ENCODE measurements at regions not wholly inside any gene's neighbourhood (a gene's known extent, or its start where the extent isn't known, plus 50 kb on each side); places are given as distances from the start of the nearest gene placed in this dataset.

GRCh38 chr1:220410611-220411010, 117.3 kb upstream of the MARK1 start:
- no peak for DNase-seq

DNA sequence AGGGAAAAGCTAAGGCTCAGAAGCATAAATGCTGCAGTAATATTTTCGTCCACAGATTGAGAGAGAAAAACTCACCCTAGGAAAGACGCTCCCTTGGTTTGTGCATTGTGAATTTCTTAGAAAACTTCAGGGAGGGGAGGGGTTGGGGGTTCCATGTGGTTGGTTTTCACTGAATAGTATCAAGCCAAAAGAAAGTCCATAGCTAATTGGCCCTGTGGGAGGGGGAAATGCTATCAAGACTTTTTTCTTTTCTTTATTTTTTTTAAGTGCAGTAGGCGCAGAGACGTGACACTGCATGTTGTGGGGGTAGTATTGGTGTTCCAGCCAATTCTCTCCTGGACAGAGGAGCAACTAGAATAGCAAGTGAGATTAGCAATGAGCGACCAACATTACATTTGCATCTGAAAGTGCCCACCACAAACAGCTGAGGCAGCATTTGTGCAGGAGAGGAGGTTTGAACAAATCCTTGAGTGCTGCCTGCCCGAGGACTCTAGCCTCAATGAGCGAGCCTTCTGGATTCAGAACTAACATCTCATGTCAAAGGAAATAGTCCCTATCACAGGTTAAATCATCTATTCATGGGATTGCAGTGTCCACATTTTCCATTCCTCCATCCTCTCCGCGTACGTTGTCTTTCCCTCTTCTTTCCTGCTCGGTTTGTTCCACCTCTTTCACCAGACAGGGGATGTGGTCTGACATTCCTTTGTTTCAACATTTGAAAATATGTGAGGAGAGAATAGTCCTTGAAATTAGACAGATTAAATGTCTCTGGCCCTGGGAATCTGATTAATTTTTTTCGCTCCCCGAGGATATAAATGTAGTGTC, 118.0 kb upstream of the MARK1 start:
- no peak for DNase-seq

- no peak for DNase-seq
These were observed 120.7 kb upstream of the MARK1 start for GRCh38 chr1:220407191-220407590.

GRCh38 chr1:220398238-220398637, 126.0 kb upstream of the RAB3GAP2 start:
- no peak for DNase-seq

DNA sequence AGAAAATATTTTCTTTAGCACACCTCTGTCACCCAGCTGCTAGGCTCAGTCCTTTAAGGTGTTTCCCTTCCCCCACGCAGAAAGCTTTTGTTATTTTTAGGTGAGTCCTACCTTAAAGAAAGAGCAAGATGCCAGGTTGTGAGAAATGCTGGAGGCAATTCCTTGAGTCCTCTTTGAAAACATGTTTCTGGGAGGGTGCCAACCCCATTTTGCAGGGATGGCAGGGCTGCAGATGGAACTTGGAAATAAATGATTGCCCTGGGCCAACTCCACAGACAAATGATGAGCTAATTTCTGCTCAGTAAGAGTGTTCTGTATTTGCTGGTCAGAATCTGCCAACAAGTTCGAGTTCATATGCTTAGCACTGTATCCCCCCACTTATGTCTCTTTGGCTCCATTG, 119.2 kb upstream of the RAB3GAP2 start:
- no peak for DNase-seq

DNA sequence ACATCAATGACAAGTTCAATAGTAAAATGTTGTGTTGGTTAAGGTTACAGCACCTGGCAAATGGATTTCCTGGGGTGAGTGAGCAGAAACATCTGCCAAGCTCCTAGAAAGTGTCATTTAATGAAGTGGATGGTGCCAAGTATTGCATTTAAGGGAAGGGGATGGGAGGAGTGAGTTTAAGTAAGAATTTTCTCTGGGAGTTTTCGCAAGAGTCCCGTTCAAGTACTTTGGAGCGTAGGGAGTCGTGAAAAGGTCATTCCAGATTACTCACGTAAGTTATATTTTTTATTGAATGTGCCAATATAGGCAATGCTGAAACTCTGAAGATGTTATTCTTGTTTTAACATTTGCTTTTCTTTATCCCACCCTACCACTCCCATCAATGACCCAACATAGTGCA, 117.4 kb upstream of the RAB3GAP2 start:
- no peak for DNase-seq

DNA sequence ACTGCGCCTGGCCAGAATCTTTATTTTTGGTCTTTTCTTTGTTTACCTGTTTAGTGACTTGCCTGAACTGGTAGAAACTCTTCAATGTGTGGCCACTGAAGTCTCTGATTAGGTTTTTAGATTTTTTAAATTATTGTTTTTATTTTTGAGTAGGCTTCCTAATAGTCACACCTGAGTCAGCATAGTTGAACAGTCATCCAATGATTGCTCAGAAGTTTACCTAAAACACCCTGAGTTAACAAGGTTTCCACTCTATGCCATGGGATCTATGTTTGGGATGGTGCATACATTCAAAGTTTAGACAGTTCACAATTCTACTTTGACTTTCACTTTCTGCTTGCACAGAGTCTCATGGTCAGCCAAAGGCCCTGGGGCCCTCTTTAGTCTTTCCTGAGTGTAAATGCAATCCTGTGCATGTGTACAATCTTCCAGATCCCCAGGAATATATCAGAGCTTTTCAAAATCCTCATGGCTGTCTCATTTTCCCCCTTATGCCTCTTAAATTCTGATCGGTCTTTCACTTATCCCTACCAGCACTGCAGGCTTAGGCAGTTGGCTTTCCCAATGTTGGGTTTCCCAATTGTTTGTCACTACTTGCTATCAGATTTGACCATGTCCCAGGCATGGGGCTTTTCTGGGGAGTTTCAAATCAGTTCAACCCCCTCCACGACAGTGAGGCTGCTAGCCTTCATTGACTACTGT, 114.4 kb upstream of the RAB3GAP2 start:
- DNase-seq: no peak

DNA sequence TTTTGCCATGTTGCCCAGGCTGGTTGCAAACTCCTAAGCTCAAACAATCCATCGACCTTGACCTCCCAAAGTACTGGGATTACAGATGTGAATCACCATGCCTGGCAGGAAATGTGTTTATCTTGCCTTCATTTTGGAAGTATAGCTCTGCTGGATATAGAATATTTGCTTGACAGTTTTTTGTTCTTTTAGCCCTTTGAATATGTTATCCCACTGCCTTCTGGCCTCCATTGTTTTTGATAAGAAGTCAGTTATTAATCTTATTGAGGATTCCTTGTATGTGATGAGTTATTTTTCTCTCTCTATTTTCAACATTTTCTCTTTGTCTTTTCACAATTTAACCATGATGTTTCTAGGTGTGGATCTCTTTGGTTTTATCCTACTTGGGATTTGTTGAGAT, 112.9 kb upstream of the RAB3GAP2 start:
- DNase-seq: no peak

GRCh38 chr1:220382994-220383393, 110.7 kb upstream of the RAB3GAP2 start:
- no peak for DNase-seq

- no peak for DNase-seq
These were observed 108.6 kb upstream of the RAB3GAP2 start for GRCh38 chr1:220380885-220381284.

- no peak for DNase-seq
These were observed 106.5 kb upstream of the RAB3GAP2 start for GRCh38 chr1:220378571-220379302.

- no peak for DNase-seq
These were observed 103.5 kb upstream of the RAB3GAP2 start for GRCh38 chr1:220375715-220376114.

DNA sequence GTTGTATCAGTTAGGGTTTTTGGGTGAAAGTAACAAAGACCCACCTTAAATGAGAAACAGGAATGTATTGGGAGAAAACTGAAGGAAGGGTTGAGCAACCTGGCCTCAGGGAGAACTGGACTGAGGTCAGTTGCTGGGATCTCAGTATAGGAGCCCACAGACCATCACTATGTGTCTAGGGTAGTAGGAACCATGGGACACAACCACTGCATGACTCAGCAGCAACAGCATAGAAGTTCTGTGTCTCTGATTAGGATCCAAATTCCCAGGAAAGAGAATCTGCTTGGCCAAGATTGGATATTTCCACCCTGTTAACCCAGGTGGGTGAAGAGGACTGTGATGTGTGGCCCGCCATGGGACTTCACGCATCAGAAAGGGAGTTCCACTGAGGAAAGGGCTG, 102.2 kb upstream of the RAB3GAP2 start:
- no peak for DNase-seq

GRCh38 chr1:220372451-220372850, 100.2 kb upstream of the RAB3GAP2 start:
- DNase-seq: no peak

DNA sequence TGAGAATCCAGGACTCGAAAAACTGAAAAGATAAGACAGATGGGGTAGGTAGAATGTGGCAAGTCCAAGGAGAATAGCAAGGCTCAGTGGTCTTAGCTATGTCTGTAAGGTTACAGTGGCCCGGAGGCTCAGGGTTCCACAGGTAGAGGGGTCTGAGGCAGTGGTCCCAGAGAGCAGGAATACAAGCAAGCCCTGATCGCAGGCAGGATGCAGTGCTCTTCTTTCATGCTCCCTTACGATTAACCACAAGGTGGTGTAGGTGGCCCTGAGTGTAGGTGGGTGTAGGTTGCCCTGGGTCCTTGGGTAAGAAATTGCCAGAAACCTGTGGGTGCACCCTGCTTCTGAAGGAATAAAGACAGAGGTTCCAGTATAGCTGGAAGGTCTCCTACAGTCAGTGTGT, 99.1 kb upstream of the RAB3GAP2 start:
- DNase-seq: no peak

DNA sequence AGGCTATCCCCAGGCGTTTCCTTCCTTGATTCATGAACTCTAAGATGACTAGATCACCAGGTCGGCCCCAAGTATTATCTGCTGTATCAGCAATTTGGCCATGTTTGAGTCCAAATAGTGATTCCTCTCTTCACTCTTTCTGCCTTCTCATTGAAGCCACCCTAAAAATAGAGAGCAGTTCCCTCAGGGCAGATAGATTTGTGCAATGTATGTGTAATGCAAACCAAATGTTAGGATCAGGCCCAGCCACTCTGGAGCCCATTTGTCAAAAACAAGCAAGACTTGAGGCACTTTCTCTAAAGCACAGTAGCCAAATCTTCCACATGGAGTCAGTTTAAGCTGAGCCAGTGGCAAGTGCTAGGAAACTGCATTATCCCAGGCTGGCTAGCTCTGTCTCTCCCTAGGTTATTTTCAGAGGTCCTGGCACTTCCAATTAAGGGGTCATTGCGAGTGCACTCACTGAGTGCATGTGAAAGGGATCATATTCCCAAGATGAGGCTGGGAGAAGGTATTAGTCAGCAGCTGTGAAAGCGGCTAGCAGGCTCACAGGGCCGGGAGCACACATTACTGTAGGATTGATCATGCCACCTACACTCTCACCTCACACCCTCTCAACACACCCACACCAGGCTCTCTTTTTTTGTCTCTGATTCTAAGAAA, 97.9 kb upstream of the RAB3GAP2 start:
- DNase-seq: no peak

- DNase-seq: no peak
These were observed 97.3 kb upstream of the RAB3GAP2 start for GRCh38 chr1:220369511-220369910.

DNA sequence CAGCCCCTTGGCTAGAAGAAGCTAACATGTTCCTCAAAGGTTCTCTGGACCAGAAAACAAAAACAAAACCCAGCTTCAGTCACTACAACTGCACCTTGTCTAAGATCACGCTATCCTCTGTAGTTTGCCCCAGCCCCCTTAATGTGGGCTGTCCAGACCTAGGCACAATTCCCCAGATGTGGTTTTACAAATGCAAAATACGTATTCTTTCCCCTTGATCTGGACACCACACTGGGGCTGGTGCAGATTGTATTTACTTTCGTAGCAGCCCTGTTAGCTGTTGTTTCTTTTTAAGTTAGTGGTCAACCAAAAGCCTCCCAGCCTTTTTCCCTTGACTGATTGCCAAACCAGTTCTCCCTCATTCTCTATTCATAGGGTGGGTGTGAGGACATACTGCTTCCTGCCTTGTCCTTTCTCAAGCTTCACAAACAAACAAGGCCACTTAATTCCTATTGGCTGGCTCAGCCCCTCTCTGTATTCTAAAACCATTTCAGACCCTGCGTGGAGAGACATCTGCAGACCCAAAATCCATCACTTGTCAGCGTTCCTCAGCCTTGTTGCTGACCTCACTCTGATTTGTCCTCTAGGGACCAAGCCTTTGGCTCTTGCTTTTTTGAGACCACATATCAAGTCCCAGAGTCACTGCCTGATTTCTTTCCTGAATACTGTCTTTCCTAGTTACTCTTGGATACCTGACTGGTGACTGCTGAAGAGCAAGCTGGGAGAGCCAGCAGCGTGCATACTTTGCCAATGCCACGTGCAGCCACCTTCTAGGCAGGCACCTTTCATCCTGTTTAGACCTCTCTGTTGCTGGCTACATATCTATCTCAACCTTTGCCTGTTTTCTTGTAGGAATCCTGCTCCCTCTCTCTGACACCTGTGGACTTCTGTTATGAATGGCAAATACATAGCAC, 96.4 kb upstream of the RAB3GAP2 start:
- no peak for DNase-seq

- DNase-seq: no peak
These were observed 95.6 kb upstream of the RAB3GAP2 start for GRCh38 chr1:220367833-220368232.

- DNase-seq: no peak
These were observed 94.0 kb upstream of the RAB3GAP2 start for GRCh38 chr1:220366269-220366668.

GRCh38 chr1:220363196-220363837, 91.1 kb upstream of the RAB3GAP2 start:
- DNase-seq: no peak
